ENCODE measurements at regions not wholly inside any gene's neighbourhood (a gene's known extent, or its start where the extent isn't known, plus 50 kb on each side); places are given as distances from the start of the nearest gene placed in this dataset.

- no peak overlapping the region for H3K9ac ChIP-seq (ENCODE audit: low read length in 3 of 3)
- intact Hi-C loops (cut with DNase I), result no loop called here
- TF ChIP-seq CTCF (IDR thresholded peaks at IDR 0.05; ENCODE audit: borderline replicate concordance, extremely low read depth, insufficient read depth), result no peak
- no peaks in the 10 kb centered on the region for H3K4me1 ChIP-seq (ENCODE audit: control insufficient read depth in 2 of 3, insufficient read depth in 2 of 3, low read depth in 1 of 3, low read length in 3 of 3)
- no peak for FAIRE-seq
- no peaks in the 10 kb centered on the region for H3K36me3 ChIP-seq (ENCODE audit: control insufficient read depth in 2 of 3, insufficient read depth in 3 of 3, low read length in 3 of 3)
- H3K4me3 ChIP-seq (ENCODE audit: low read length in 3 of 3), result no peak overlapping the region
- no peaks in the 10 kb centered on the region for H3K27me3 ChIP-seq (ENCODE audit: control insufficient read depth, insufficient read depth, low read length)
- H3K9me3 ChIP-seq (ENCODE audit: control insufficient read depth in 2 of 3, insufficient read depth in 1 of 3, low read length in 3 of 3), result no peaks in the 10 kb centered on the region
- no peak overlapping the region for H3K27ac ChIP-seq (ENCODE audit: low read depth in 2 of 2, low read length in 2 of 2)
- DNase-seq, result no peak
Observed at GRCh38 chr6:94501516-94501915, 1075.8 kb upstream of the MANEA start.

DNA sequence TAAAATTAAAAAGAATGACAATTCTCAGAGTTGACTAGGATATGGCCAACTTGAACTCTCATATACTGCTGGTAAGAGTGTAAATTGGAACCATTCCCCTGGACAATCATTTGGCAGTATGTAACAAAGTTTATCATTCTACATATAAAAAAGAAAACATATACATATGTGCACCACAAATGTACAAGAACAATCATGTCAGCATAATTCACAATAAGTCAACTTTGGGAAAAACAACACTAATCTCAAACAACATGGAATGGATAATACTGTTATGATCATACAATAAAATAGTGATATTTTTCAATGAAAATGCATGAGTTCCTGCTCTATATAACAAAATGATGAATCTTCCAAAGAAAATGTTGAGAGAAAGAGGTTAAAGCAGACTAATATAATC, 1078.7 kb upstream of the EPHA7 start:
- Histone ChIP-seq H3K9ac (ENCODE audit: low read length in 3 of 3) (no peak overlapping the region), H3K27ac (ENCODE audit: low read depth in 2 of 2, low read length in 2 of 2) (no peak overlapping the region), H3K9me3 (ENCODE audit: control insufficient read depth in 2 of 3, insufficient read depth in 1 of 3, low read length in 3 of 3) (no peaks in the 10 kb centered on the region), H3K27me3 (ENCODE audit: control insufficient read depth, insufficient read depth, low read length) (no peaks in the 10 kb centered on the region), H3K4me1 (ENCODE audit: control insufficient read depth in 2 of 3, insufficient read depth in 2 of 3, low read depth in 1 of 3, low read length in 3 of 3) (no peaks in the 10 kb centered on the region), H3K36me3 (ENCODE audit: control insufficient read depth in 2 of 3, insufficient read depth in 3 of 3, low read length in 3 of 3) (no peaks in the 10 kb centered on the region), H3K4me3 (ENCODE audit: low read length in 3 of 3) (no peak overlapping the region)
- TF ChIP-seq CTCF (IDR thresholded peaks at IDR 0.05; ENCODE audit: borderline replicate concordance, extremely low read depth, insufficient read depth), result no peak
- no peak for DNase-seq
- no peak for FAIRE-seq
- intact Hi-C loops (cut with DNase I), result no loop called here

GRCh38 chr6:94494500-94494899, 1075.1 kb upstream of the EPHA7 start:
- Histone ChIP-seq H3K27me3 (ENCODE audit: control insufficient read depth, insufficient read depth, low read length) (no peaks in the 10 kb centered on the region), H3K9ac (ENCODE audit: low read length in 3 of 3) (no peak overlapping the region), H3K4me3 (ENCODE audit: low read length in 3 of 3) (no peak overlapping the region), H3K36me3 (ENCODE audit: control insufficient read depth in 2 of 3, insufficient read depth in 3 of 3, low read length in 3 of 3) (no peaks in the 10 kb centered on the region), H3K4me1 (ENCODE audit: control insufficient read depth in 2 of 3, insufficient read depth in 2 of 3, low read depth in 1 of 3, low read length in 3 of 3) (no peaks in the 10 kb centered on the region), H3K9me3 (ENCODE audit: control insufficient read depth in 2 of 3, insufficient read depth in 1 of 3, low read length in 3 of 3) (peaks cover 0 to under 1% (median 0%) of the 10 kb centered on the region in 3 donors), H3K27ac (ENCODE audit: low read depth in 2 of 2, low read length in 2 of 2) (no peak overlapping the region)
- FAIRE-seq (no peak), DNase-seq (no peak)
- intact Hi-C loops (cut with DNase I), result no loop called here
- no peak for TF ChIP-seq CTCF (IDR thresholded peaks at IDR 0.05; ENCODE audit: borderline replicate concordance, extremely low read depth, insufficient read depth)

GRCh38 chr6:94487371-94487770, 1068.0 kb upstream of the EPHA7 start:
- Histone ChIP-seq H3K9me3 (ENCODE audit: control insufficient read depth in 2 of 3, insufficient read depth in 1 of 3, low read length in 3 of 3) (peaks cover 0 to 2% (median 0%) of the 10 kb centered on the region in 3 donors), H3K4me3 (ENCODE audit: low read length in 3 of 3) (no peak overlapping the region), H3K9ac (ENCODE audit: low read length in 3 of 3) (no peak overlapping the region), H3K4me1 (ENCODE audit: control insufficient read depth in 2 of 3, insufficient read depth in 2 of 3, low read depth in 1 of 3, low read length in 3 of 3) (no peaks in the 10 kb centered on the region), H3K36me3 (ENCODE audit: control insufficient read depth in 2 of 3, insufficient read depth in 3 of 3, low read length in 3 of 3) (no peaks in the 10 kb centered on the region), H3K27ac (ENCODE audit: low read depth in 2 of 2, low read length in 2 of 2) (no peak overlapping the region), H3K27me3 (ENCODE audit: control insufficient read depth, insufficient read depth, low read length) (no peaks in the 10 kb centered on the region)
- intact Hi-C loops (cut with DNase I), result no loop called here
- TF ChIP-seq CTCF (IDR thresholded peaks at IDR 0.05; ENCODE audit: borderline replicate concordance, extremely low read depth, insufficient read depth), result no peak
- DNase-seq (no peak), FAIRE-seq (no peak)

All from kidney (tissue), 13 donors.